Muscle layer of duodenum (tissue), 2 donors: ENCODE measurements at regions not wholly inside any gene's neighbourhood (a gene's known extent, or its start where the extent isn't known, plus 50 kb on each side); places are given as distances from the start of the nearest gene placed in this dataset.

ENCODE experiments used
- H3K27ac ChIP-seq: one replicate; pipeline ENCODE4 v1.7.0; 2013; ENCODE audit warnings: mild to moderate bottlenecking, low read length
- H3K27me3 ChIP-seq: one replicate; pipeline ENCODE4 v1.7.0; 2013; ENCODE audit warnings: low read depth, mild to moderate bottlenecking, control low read depth, low read length
- H3K36me3 ChIP-seq, 2 donors: one replicate each; pipeline ENCODE4 v1.7.0; 2013; ENCODE audit warnings: low read length in 2 of 2, control low read depth in 1 of 2, mild to moderate bottlenecking in 1 of 2; ENCODE audit not compliant: insufficient read depth in 2 of 2, control insufficient read depth in 1 of 2
- H3K4me1 ChIP-seq, 2 donors: one replicate each; pipeline ENCODE4 v1.7.0; 2013; ENCODE audit warnings: low read length in 2 of 2, mild to moderate bottlenecking in 2 of 2, control low read depth in 1 of 2, moderate library complexity in 1 of 2; ENCODE audit not compliant: insufficient read depth in 2 of 2, control insufficient read depth in 1 of 2
- H3K4me3 ChIP-seq, 2 donors: one replicate each; pipeline ENCODE4 v1.7.0; 2013; ENCODE audit warnings: low read length in 2 of 2, low read depth in 1 of 2, mild to moderate bottlenecking in 1 of 2
- H3K9me3 ChIP-seq, 2 donors: one replicate each; pipeline ENCODE4 v1.7.0; 2013; ENCODE audit warnings: low read length in 2 of 2, control low read depth in 1 of 2, mild to moderate bottlenecking in 1 of 2; ENCODE audit not compliant: control insufficient read depth in 1 of 2
- donor health status: healthy.

DNA sequence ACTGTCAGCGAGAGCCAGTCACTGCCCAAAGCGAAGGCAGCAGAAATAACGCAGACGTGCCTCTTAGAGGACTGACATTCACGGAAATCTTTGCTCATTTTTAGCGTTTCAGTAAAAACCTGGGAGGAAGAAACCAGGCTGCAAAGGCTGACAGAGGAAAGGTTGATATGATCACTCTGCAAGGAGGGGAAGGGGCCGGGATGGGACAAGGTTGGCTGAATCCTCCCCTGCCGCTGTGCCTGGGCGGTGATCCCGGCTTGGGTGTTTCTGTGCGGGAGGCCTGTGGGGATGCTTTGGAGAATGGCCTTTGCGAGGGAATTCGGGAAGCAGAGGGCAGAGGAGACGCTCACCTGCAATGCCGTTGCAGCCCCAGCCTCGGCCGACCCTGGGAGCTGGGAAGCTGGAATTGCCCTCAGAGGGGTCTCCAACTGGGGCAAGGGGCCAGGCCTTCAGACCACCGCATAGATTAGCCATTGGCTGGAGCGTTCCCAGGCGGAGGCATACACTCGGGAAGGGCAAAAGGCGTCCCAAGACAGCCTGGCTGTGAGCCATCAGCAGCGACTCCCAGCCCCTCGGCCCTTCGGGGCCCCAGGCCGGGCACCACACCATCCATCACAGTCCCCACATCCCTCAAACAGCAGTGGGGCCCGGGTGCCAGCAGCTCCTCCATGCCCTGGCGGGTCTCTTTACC lies 111.7 kb upstream of the GPC1 start:
- Histone ChIP-seq H3K9me3 (no peaks in the 10 kb centered on the region), H3K27me3 (no peaks in the 10 kb centered on the region), H3K36me3 (no peaks in the 10 kb centered on the region), H3K4me3 (no peak overlapping the region), H3K27ac (no peak overlapping the region), H3K4me1 (peaks cover 0 to 10% of the 10 kb centered on the region in 2 donors)

DNA sequence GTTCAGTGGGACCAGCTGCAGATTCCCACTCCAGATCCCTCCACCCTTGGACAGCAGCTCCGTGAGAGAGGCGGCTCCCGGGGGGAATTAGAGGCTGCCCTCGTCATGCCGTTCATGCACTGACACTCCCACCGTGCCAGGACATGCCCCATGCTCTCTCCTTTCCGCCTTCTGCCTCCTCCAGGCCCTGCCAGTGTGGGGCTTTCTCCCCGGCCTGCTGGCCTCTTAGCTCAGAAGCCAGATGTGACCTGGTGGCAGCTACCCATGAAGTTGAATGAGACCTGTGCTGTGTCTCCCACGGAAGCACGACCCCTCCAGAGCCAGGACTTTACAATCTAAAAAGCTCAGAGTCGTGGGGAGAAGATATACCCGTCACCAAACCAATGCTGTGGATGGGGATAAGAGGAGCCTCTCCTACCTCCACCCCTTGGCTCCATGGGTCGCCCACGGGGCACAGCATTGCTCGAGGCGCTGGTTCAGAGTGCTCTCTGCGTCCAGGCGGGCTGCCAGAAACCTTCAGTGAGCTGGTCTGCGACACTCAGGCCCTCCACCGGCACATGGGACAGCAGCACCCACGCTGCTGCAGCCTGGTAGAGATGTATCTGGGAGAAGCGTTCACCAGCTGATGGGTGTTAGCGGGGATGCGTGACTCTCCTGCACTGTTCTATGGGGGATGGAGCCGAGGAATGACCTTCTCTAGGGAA lies 111.0 kb upstream of the GPC1 start:
- no peaks in the 10 kb centered on the region for H3K9me3 ChIP-seq

DNA sequence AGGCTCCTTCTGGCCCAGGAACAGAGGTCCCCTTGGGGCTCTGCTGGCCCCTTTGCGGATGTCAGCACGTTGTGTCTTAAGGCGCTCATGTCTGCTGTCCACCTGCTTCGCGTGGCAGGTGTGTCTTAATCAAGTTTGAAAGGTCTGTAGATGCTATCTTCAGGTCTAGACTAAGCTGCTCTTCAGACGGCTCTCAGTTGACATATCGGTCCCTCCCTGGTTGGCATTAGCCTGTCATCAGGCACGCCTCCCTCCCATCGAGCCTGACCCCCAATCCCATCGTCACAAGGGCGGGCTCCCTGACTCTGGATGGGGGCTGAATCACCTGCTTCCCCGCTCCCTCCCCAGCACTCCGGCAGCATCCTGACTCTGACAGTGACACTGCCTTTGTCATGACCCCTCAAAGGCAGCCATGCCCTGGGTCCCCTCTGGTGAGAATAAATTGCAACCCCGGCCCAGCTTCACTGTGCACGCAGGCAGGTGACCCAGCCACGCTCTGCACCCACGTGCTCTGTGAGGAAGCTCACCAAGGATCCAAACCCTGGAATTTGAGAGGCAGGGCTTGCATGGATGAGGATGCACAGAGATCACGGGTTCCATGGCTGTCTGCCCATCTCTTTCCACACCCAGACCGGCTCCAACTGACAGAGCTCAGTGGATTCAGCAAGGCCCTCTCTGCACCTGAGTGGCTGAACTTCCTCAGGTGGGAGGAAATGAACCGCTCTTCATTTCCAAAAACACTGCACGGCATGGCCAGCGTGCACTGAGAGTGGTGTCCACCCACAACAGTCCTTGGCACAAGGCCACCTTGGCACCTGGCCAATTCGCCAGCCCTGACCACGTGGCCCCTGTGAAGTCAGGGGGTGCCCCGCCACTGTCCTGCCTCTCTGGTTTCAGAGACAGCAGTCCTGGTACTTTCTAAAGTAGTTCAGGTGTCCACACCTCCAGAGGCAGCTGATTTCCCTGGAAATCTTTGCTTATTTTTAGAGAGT lies 110.2 kb upstream of the GPC1 start:
- H3K27ac ChIP-seq, result no peak overlapping the region
- H3K9me3 ChIP-seq, result peaks cover 0 to 2% of the 10 kb centered on the region in 2 donors
- H3K27me3 ChIP-seq, result no peaks in the 10 kb centered on the region
- H3K4me1 ChIP-seq, result peaks cover 0 to 10% of the 10 kb centered on the region in 2 donors
- no peak overlapping the region for H3K4me3 ChIP-seq
- no peaks in the 10 kb centered on the region for H3K36me3 ChIP-seq

More for the DNA sequence above, 111.0 kb upstream of the GPC1 start:
- no peaks in the 10 kb centered on the region for H3K36me3 ChIP-seq
- no peak overlapping the region for H3K27ac ChIP-seq
- peaks cover 0 to 10% of the 10 kb centered on the region in 2 donors for H3K4me1 ChIP-seq
- H3K27me3 ChIP-seq, result no peaks in the 10 kb centered on the region
- H3K4me3 ChIP-seq, result no peak overlapping the region

DNA sequence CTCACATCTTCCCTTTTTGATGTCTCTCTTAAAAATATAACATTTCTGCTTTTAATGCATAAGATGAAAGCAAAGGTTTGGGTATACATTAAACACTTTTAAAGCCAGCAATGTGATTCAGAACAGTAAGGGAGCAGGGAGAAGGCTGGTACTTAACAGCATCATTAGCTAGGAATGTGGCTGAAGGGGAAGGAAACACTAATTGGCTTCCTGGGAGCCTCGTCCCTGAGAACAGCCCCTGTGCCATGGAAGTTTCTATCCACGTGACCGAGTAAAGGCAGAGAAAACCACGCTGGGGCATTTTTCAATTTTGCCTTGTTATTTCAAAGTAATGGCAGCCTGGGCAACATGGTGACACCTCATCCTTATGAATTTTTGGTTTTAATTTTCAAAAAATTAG lies 109.2 kb upstream of the GPC1 start:
- Histone ChIP-seq H3K9me3 (peaks cover 0 to 4% of the 10 kb centered on the region in 2 donors), H3K36me3 (no peaks in the 10 kb centered on the region), H3K27me3 (no peaks in the 10 kb centered on the region), H3K4me1 (peaks cover 0 to 10% of the 10 kb centered on the region in 2 donors), H3K4me3 (no peak overlapping the region), H3K27ac (no peak overlapping the region)

DNA sequence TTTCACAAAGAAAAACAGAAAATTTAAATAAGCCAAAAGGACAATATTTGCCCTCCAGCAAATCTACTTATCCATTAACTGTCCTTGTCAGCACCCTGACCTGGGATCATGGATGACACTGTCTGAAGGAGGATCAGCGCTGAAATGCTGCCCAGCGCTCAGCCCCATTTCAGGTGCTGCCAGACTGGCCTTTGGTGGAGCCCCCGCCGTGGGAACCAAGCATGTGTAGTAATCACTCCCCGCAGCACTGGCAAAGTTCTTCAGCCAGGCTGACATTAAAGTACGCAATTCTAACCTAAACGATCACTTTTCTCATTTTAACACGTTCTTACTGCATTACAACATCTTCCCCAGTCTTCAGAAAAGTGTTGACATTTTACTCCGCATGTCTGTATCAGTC lies 108.6 kb upstream of the GPC1 start:
- Histone ChIP-seq H3K27me3 (no peaks in the 10 kb centered on the region), H3K4me3 (no peak overlapping the region), H3K9me3 (peaks cover 0 to 8% of the 10 kb centered on the region in 2 donors), H3K4me1 (peaks cover 0 to 10% of the 10 kb centered on the region in 2 donors), H3K36me3 (no peaks in the 10 kb centered on the region), H3K27ac (no peak overlapping the region)

DNA sequence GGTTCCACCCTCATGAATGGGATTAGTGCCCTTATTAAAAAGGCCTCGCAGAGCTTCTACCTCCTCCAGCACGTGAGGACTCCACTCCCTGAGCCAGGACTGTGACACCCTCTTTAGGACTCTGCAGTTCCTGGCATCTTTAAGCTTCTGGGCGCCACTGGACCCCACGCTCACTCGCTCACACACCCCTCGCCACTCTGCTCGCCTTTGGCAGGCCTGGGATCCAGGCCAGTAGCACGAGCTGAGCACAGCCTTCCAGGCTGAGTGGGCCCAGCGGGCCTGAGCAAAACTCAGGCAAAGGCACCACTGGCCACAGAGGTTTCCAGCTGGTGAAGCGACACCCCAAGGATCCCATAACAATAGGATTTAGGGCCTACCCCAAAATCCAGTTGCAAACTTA lies 107.9 kb upstream of the GPC1 start:
- H3K27me3 ChIP-seq, result no peaks in the 10 kb centered on the region
- H3K27ac ChIP-seq, result no peak overlapping the region
- no peaks in the 10 kb centered on the region for H3K36me3 ChIP-seq
- H3K9me3 ChIP-seq, result peaks cover 0 to 10% of the 10 kb centered on the region in 2 donors
- peaks cover 0 to 10% of the 10 kb centered on the region in 2 donors for H3K4me1 ChIP-seq
- no peak overlapping the region for H3K4me3 ChIP-seq

DNA sequence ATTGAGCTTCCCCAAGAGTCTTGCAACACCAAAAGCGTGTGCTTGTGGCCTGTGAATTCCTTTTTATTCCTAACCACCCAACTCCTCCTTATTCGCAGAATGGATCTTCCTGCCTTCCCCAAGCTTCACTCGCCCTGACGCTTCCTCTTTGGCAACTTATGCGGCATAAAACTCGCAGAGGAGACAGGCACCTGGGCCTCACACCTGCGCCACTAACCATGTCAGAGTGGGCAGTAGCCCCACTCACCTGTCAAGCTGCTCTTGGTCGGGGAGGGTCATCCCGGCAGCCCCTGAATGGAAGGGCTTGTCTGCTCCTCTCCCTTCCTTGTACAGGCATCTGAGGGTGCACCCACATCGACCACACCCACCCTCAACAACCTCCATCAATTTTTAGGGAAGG lies 106.9 kb upstream of the GPC1 start:
- no peak overlapping the region for H3K4me3 ChIP-seq

DNA sequence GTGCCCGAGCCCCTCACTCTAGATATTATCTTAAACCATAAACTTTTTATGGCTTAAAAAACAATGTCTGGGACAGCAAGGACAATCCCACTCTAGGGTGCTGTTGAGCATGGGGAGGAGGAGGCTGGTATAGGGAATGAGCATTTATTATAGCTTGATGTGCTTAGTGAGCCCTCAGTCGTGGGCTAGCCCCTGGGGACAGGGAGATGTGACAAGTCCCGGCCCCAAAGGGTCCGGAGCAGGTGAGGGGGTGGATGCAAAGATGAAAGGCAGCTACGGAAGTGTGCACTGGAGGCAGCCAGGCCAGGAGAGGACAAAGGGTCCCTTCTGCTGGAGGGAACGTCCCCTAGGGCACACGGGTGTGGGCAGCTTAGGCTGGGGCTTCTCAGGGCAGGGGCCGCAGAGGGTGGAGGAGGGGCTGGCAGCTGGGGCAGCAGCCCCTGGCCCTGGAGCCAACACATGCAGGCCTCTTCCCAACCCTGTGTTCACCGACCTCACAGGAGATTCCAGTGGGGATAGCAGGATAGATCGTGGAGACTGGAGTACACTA lies 106.3 kb upstream of the GPC1 start:
- no peaks in the 10 kb centered on the region for H3K27me3 ChIP-seq
- no peaks in the 10 kb centered on the region for H3K36me3 ChIP-seq
- no peak overlapping the region for H3K4me3 ChIP-seq
- H3K27ac ChIP-seq, result no peak overlapping the region
- H3K4me1 ChIP-seq, result peaks cover 0 to 10% of the 10 kb centered on the region in 2 donors
- peaks cover 0 to 10% of the 10 kb centered on the region in 2 donors for H3K9me3 ChIP-seq

More for the DNA sequence above, 106.9 kb upstream of the GPC1 start:
- H3K36me3 ChIP-seq, result no peaks in the 10 kb centered on the region
- H3K4me1 ChIP-seq, result peaks cover 0 to 10% of the 10 kb centered on the region in 2 donors
- no peak overlapping the region for H3K27ac ChIP-seq
- H3K9me3 ChIP-seq, result peaks cover 0 to 10% of the 10 kb centered on the region in 2 donors
- H3K27me3 ChIP-seq, result no peaks in the 10 kb centered on the region

DNA sequence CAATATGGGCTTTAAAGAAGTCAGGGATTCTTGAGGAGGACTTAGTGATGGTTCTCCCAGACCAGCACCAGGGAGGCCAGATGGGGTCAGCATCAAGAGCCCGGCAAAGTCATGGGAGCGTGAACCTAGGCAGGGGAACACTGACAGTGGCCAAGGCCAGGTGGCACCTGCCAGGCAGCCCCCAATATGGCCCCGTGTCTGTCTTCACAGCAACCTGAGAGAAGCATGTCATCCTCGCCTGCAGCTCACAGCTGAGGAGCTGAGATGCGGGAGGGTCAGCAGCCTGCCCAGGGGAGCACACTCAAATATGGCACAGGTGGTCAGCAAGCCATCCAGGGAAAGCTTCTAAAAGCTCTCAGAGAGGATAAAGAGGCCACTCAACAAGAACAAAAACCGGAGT lies 105.7 kb upstream of the GPC1 start:
- H3K36me3 ChIP-seq, result no peaks in the 10 kb centered on the region
- peaks cover 0 to 10% of the 10 kb centered on the region in 2 donors for H3K9me3 ChIP-seq
- no peaks in the 10 kb centered on the region for H3K27me3 ChIP-seq
- H3K4me1 ChIP-seq, result peaks cover 0 to 10% of the 10 kb centered on the region in 2 donors
- H3K4me3 ChIP-seq, result no peak overlapping the region
- H3K27ac ChIP-seq, result no peak overlapping the region

DNA sequence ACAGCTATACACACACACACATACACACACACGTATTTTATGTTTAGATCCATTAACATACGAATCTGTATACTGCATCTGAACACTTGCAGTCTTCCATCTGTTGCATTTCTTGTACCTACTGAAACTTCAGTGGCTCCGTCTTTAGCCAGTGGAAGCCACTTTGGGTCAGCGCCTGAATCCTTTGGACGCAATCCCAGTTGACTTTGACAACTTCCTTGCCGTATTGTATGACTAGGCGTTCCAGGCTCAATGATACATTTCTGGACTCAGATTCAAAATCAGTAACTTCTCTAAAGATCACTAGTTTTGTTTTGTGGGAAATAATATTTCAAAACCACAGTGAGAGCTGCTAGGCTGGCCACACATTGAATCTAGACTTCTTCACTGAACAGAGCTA lies 101.5 kb upstream of the GPC1 start:
- Histone ChIP-seq H3K27ac (no peak overlapping the region), H3K4me1 (no peaks in the 10 kb centered on the region), H3K4me3 (no peak overlapping the region), H3K36me3 (no peaks in the 10 kb centered on the region), H3K9me3 (peaks cover 0 to 10% of the 10 kb centered on the region in 2 donors), H3K27me3 (no peaks in the 10 kb centered on the region)

DNA sequence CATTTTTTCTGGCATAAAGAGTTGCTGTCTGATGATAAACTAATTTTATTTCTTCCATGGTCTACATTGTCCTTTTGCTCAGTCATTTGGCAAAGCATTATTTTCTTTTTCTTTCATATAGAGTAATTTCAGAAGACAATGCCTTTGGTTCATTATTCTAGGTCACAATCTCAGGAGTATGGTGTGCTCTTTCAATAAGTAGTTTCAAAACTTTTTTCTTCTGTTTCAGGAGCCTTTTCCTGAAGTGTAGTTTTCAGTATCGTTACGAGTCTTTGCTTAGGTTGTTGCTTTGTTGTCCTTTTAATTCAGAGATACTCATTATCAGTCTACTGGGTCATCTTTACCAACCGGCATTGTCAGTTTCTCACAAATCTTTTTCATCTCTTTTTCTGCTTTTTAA lies 100.4 kb upstream of the GPC1 start:
- no peaks in the 10 kb centered on the region for H3K4me1 ChIP-seq
- H3K36me3 ChIP-seq, result no peaks in the 10 kb centered on the region
- H3K27ac ChIP-seq, result no peak overlapping the region
- no peaks in the 10 kb centered on the region for H3K27me3 ChIP-seq
- no peak overlapping the region for H3K4me3 ChIP-seq
- peaks cover 0 to 8% of the 10 kb centered on the region in 2 donors for H3K9me3 ChIP-seq
